ENCODE measurements at regions not wholly inside any gene's neighbourhood (a gene's known extent, or its start where the extent isn't known, plus 50 kb on each side); places are given as distances from the start of the nearest gene placed in this dataset.
"Not testable (repeated sequence)": the region's sequence is repeated elsewhere in the genome, so short reads cannot be mapped to it uniquely, and the experiment has no call there.

GRCh38 chr3:10653241-10653640 lies 147.9 kb upstream of the ATP2B2 start:
- Mint-ChIP-seq H3K27ac (no peak overlapping the region), H3K4me3 (no peak overlapping the region), H3K27me3 (ENCODE audit: insufficient read depth) (peaks cover 9% of the 10 kb centered on the region), H3K36me3 (ENCODE audit: low read depth) (no peaks in the 10 kb centered on the region), H3K9me3 (peaks cover 3% of the 10 kb centered on the region), H3K4me1 (peaks cover 6% of the 10 kb centered on the region)
- Histone ChIP-seq H3K4me3 (ENCODE audit: low read length) (no peak overlapping the region), H3K4me1 (ENCODE audit: control insufficient read depth, insufficient read depth, low read length) (no peaks in the 10 kb centered on the region), H3K27ac (ENCODE audit: low read depth, low read length) (no peak overlapping the region), H3K27me3 (ENCODE audit: control insufficient read depth, insufficient read depth, low read length, poor library complexity, severe bottlenecking) (no peaks in the 10 kb centered on the region), H3K9me3 (ENCODE audit: control insufficient read depth, low read length) (no peaks in the 10 kb centered on the region), H3K9ac (ENCODE audit: extremely low read depth, low read length, poor library complexity, severe bottlenecking) (no peak overlapping the region), H3K36me3 (ENCODE audit: control insufficient read depth, insufficient read depth, low read length) (no peaks in the 10 kb centered on the region)
- no peak for TF ChIP-seq CTCF (conservative IDR thresholded peaks at IDR 0.05)
- DNase-seq, result peak; percentile 17
- WGBS, 2 experiments (ENCODE audit: insufficient coverage in 1 of 2, insufficient read length in 1 of 2), result 81 to 90% methylated on average over 4 of the region's 4 CpGs

GRCh38 chr3:10653866-10654611 lies 148.7 kb upstream of the ATP2B2 start:
- H3K4me1 ChIP-seq (ENCODE audit: control insufficient read depth, insufficient read depth, low read length), result no peaks in the 10 kb centered on the region
- TF ChIP-seq CTCF (conservative IDR thresholded peaks at IDR 0.05), result no peak
- no peak for DNase-seq
- no peaks in the 10 kb centered on the region for H3K27me3 ChIP-seq (ENCODE audit: control insufficient read depth, insufficient read depth, low read length, poor library complexity, severe bottlenecking)
- 80 to 92% methylated on average over 6 to 8 of the region's 8 CpGs for WGBS, 2 experiments (ENCODE audit: insufficient coverage in 1 of 2, insufficient read length in 1 of 2)
- H3K9me3 ChIP-seq (ENCODE audit: control insufficient read depth, low read length), result no peaks in the 10 kb centered on the region
- H3K4me3 Mint-ChIP-seq, result no peak overlapping the region
- H3K4me3 ChIP-seq (ENCODE audit: low read length), result no peak overlapping the region
- peaks cover 3% of the 10 kb centered on the region for H3K9me3 Mint-ChIP-seq
- no peaks in the 10 kb centered on the region for H3K36me3 Mint-ChIP-seq (ENCODE audit: low read depth)
- peaks cover 10% of the 10 kb centered on the region for H3K27me3 Mint-ChIP-seq (ENCODE audit: insufficient read depth)
- no peak overlapping the region for H3K27ac ChIP-seq (ENCODE audit: low read depth, low read length)
- H3K27ac Mint-ChIP-seq, result no peak overlapping the region
- H3K9ac ChIP-seq (ENCODE audit: extremely low read depth, low read length, poor library complexity, severe bottlenecking), result no peak overlapping the region
- H3K36me3 ChIP-seq (ENCODE audit: control insufficient read depth, insufficient read depth, low read length), result no peaks in the 10 kb centered on the region
- H3K4me1 Mint-ChIP-seq, result peaks cover 6% of the 10 kb centered on the region

- Mint-ChIP-seq H3K27me3 (ENCODE audit: insufficient read depth) (peaks cover 16% of the 10 kb centered on the region), H3K4me1 (peaks cover 6% of the 10 kb centered on the region), H3K27ac (no peak overlapping the region), H3K9me3 (peaks cover 3% of the 10 kb centered on the region), H3K36me3 (ENCODE audit: low read depth) (no peaks in the 10 kb centered on the region), H3K4me3 (no peak overlapping the region)
- H3K27me3 ChIP-seq (ENCODE audit: control insufficient read depth, insufficient read depth, low read length, poor library complexity, severe bottlenecking), result no peaks in the 10 kb centered on the region
- no peak for TF ChIP-seq CTCF (conservative IDR thresholded peaks at IDR 0.05)
- H3K27ac ChIP-seq (ENCODE audit: low read depth, low read length), result no peak overlapping the region
- no peaks in the 10 kb centered on the region for H3K9me3 ChIP-seq (ENCODE audit: control insufficient read depth, low read length)
- DNase-seq, result peak; percentile 50
- 61 to 72% methylated on average over 3 of the region's 3 CpGs for WGBS, 2 experiments (ENCODE audit: insufficient coverage in 1 of 2, insufficient read length in 1 of 2)
- no peaks in the 10 kb centered on the region for H3K36me3 ChIP-seq (ENCODE audit: control insufficient read depth, insufficient read depth, low read length)
- no peak overlapping the region for H3K4me3 ChIP-seq (ENCODE audit: low read length)
- no peak overlapping the region for H3K9ac ChIP-seq (ENCODE audit: extremely low read depth, low read length, poor library complexity, severe bottlenecking)
- no peaks in the 10 kb centered on the region for H3K4me1 ChIP-seq (ENCODE audit: control insufficient read depth, insufficient read depth, low read length)
Observed at GRCh38 chr3:10655105-10655504, 149.7 kb upstream of the ATP2B2 start.

- not testable (repeated sequence) for H3K9me3 ChIP-seq (ENCODE audit: control insufficient read depth, low read length); H3K9ac ChIP-seq (ENCODE audit: extremely low read depth, low read length, poor library complexity, severe bottlenecking); H3K4me1 ChIP-seq (ENCODE audit: control insufficient read depth, insufficient read depth, low read length); H3K4me3 Mint-ChIP-seq; H3K36me3 Mint-ChIP-seq (ENCODE audit: low read depth); H3K4me1 Mint-ChIP-seq; H3K4me3 ChIP-seq (ENCODE audit: low read length); H3K27ac ChIP-seq (ENCODE audit: low read depth, low read length); H3K9me3 Mint-ChIP-seq; DNase-seq; H3K27me3 ChIP-seq (ENCODE audit: control insufficient read depth, insufficient read depth, low read length, poor library complexity, severe bottlenecking); H3K36me3 ChIP-seq (ENCODE audit: control insufficient read depth, insufficient read depth, low read length); H3K27ac Mint-ChIP-seq
- WGBS, 2 experiments (ENCODE audit: insufficient coverage in 1 of 2, insufficient read length in 1 of 2), result 86% methylated on average over 3 of the region's 5 CpGs; no CpG with 5 or more reads in 1 of the 2 experiments
- peaks cover 16% of the 10 kb centered on the region for H3K27me3 Mint-ChIP-seq (ENCODE audit: insufficient read depth)
Observed at GRCh38 chr3:10657339-10657738, 152.0 kb upstream of the ATP2B2 start.
